ENCODE measurements at regions not wholly inside any gene's neighbourhood (a gene's known extent, or its start where the extent isn't known, plus 50 kb on each side); places are given as distances from the start of the nearest gene placed in this dataset.
"Not testable (repeated sequence)": the region's sequence is repeated elsewhere in the genome, so short reads cannot be mapped to it uniquely, and the experiment has no call there.

- DNase-seq (ENCODE audit: low read depth): not testable (repeated sequence)
Measured at GRCh38 chr9:78172610-78173009, 63.3 kb upstream of the CEP78 start.

GRCh38 chr9:78171651-78172050, 64.2 kb upstream of the CEP78 start:
- DNase-seq (ENCODE audit: low read depth): no peak

DNA sequence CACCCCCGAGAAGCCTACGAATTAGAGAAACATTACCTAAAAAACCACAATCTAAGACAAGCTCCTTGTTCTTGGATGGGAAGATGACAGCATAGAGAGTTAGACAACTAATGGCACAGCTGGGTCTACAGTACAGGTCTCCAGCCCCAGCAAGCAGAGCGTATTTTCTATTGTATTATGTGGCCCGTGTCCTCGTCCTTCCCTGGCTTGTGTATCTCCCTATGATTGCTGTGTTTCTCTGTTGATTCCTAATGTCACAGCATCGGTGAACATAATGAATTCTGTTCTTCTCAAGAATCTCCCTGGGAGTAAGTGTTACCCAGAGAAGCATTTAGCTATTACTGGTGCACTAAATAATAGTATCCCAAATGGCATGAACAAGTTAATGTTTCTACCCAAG, 66.8 kb upstream of the CEP78 start:
- no peak for DNase-seq (ENCODE audit: low read depth)

DNA sequence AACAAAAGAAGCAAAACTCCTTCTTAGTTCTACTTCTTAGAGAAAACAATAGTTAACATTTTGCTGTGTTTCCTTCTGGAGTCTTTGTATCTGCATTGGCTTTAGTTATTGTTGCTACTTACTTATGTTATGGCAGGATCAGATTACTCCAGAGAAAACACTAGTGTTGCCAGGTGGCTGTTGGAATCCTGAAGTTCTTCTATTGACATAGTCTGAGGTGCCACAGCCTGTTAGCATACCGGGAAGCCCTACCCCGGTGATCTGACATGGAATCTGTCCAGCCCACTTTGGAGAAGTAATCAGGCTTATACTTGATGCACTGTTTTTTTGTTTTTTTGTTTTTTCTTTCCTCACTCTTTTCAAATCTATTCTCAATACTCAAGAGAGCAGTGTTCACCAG, 68.5 kb upstream of the CEP78 start:
- no peak for DNase-seq (ENCODE audit: low read depth)

DNA sequence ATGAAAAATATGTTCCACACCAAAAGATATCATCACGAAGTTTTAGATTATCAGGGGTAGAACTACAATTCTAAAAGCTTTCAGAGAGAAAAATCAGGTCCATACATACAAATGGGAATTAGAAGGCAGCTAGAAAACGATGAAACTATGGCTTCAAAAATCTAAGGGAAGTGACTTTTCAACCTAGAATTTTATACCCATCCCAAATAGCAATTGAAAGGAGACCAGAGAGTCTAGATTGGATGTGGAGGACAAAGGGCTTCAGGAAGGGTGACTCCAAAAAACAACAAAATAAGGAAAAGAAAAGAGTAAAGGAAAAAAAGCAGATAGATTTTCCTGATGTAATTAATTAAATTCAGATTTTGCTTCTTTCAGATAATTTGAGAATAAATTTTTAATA, 72.0 kb upstream of the CEP78 start:
- no peak for DNase-seq (ENCODE audit: low read depth)

- DNase-seq (ENCODE audit: low read depth): no peak
Measured at GRCh38 chr9:78158286-78158685, 77.6 kb upstream of the CEP78 start.

- no peak for DNase-seq (ENCODE audit: low read depth)
Measured at GRCh38 chr9:78150983-78151356, 84.9 kb upstream of the CEP78 start.

GRCh38 chr9:78150312-78150982, 85.4 kb upstream of the CEP78 start:
- no peak for DNase-seq (ENCODE audit: low read depth)

- DNase-seq (ENCODE audit: low read depth): no peak
Measured at GRCh38 chr9:78149702-78150291, 86.1 kb upstream of the CEP78 start.

- DNase-seq (ENCODE audit: low read depth): no peak
Measured at GRCh38 chr9:78146241-78146640, 89.6 kb upstream of the CEP78 start.

DNA sequence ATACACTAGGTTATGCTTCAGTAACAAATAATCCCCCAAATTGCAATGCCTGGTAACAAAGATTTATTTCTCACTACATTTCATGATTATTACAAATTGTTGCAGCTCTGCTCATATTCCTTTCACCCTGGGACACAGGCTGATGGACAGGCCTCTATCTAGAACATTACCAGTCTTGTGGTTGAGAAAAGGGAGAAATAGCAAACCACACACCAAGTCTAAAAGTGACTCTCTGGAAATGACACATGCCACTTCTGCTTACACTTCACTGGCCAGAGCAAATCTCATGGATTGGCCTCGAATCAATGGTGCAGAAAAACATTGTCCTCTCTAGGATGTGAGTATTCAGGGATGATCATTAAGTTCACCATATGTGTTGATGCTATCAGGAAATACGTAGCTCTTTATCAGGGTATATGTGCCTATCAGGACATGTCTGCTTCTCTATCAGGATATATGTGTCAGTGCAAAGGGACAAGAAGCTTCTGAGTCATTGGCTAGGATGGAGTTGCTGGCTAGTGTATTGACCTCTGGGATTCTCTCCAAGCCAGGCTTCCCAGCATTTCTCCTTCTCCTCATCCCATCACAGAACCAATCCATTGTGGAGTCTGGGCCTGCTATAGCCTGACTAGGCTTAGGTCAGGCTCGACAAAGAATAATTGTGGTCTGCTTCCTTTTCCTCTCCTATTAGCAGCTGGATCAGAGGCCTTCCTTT, 91.1 kb upstream of the CEP78 start:
- DNase-seq (ENCODE audit: low read depth): no peak

DNA sequence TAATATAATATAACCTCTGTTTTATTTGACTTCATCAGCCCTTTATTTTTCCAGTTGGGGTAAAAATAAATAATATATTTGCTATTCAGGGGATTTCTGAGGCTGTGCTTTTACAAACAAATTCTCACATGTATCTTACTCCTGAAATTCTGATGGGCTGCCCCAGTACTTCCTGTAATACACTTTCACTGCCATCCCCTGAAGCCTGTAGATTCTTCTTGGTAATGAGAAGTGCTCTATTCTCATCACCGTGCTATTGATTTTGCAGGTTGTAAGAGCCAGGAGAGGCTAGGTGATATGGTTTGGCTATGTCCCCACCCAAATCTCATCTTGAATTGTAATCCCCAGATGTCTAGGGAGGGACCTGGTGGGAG, 91.9 kb upstream of the CEP78 start:
- DNase-seq (ENCODE audit: low read depth): no peak

- no peak for DNase-seq (ENCODE audit: low read depth)
Measured at GRCh38 chr9:78143281-78144007, 92.4 kb upstream of the CEP78 start.

GRCh38 chr9:78142264-78142663, 93.6 kb upstream of the CEP78 start:
- not testable (repeated sequence) for DNase-seq (ENCODE audit: low read depth)

DNA sequence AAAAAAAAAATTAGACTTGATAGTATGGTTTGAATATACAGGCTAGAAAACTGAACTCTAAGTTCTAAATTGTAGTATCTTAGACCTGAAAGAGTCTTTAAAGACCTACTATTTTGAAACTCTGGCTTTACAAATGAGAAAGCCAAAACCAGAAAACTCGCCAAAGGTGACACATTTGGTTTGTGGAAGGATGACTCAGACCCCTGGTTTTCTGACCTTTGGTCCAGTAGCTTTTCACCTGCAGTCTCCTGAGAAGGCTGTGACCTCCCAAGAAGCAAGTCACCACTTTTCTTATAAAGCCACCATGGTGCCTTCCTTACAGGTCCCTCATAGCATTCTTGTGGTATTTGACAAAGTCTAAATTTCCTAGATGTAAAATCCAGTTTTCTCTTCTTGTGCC, 102.1 kb upstream of the CEP78 start:
- no peak for DNase-seq (ENCODE audit: low read depth)

- DNase-seq (ENCODE audit: low read depth): no peak
Measured at GRCh38 chr9:78132701-78133058, 101.1 kb upstream of the GNAQ start.

GRCh38 chr9:78131969-78132700, 100.5 kb upstream of the GNAQ start:
- DNase-seq (ENCODE audit: low read depth): no peak

- no peak for DNase-seq (ENCODE audit: low read depth)
Measured at GRCh38 chr9:78130853-78131252, 99.2 kb upstream of the GNAQ start.

DNA sequence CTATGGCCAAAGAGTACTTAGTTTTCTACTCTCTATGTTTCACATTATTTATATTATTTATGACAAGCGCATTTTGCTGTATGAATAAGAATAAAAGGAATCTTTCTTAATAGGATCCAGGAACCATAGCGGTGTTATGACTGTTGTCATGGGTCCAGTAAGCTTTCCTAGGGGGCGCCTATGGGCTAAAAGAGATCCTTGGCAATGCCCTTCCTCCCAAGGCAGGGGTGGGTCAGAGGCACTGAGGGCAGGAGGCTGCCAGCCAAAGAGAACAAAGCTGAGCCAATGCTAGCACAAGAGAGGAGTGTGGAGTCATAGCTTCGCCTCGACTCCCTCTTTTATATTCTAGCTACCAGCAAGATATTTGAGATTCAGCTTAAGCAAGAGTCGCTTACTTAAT, 98.4 kb upstream of the GNAQ start:
- DNase-seq (ENCODE audit: low read depth): no peak

DNA sequence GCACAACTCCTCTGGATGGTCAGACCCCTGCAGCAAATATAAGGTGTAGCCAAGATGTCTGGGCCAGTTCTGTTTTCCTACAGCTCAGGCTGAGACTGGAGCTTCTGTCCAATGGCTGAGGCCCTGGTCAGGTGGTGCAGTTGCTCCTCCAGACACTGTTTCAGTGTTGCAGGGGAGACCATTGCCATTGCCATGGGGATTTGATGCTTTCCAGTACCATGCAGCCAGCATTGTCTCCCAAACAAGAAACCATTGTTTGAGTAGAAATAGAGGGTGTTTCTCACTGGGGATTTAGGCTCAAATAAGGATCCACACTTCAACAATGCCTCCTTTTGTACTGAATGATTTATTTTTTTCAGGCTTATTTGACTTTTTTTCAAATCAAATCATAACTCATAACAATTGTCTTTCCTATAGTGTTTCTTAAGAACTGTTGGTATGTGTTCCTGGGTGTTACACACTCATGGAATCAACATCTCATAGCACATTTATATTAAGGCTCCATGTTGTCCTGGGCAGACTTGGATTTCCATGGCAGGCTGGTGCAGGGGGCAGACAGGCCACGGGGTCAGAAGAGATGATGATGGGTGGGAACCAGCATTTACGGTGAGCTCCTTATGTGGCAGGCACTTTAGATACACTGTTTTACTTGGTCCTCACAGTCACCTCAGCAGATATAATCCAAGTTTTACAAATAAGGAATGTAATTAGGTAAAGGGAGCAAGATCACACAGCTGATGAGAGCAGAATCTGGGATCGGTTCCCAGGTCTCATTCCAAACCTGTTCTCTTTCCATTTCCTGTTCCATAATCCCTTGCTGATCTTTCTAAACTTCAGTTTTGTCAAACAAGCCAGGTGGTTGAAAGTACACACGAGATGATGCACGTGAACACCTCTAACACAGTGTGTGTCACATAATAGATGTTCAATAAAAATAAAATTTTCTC, 95.9 kb upstream of the GNAQ start:
- DNase-seq (ENCODE audit: low read depth): no peak

DNA sequence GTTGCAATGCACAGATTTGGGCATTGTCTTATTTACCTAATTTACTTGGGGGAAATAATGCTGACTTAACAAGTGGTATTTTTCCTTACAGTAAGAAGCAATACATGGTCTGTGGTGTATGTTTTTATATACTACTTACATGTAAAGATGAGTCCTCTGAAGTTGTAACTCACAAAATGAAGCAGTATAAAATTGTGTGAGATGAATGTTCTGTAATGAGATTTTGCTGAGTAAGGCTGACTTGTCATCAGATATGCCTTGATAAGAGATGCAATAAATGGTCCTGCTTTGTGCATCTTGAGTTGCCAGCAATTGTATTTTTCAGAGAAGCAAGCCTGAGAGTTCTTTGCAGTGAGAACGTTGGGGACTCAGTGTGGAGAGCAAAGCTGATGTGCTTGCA, 92.2 kb upstream of the GNAQ start:
- no peak for DNase-seq (ENCODE audit: low read depth)
